PC-9 (cell line): ENCODE measurements at regions not wholly inside any gene's neighbourhood (a gene's known extent, or its start where the extent isn't known, plus 50 kb on each side); places are given as distances from the start of the nearest gene placed in this dataset.

ENCODE experiments used
- EZH2 ChIP-seq: fragments of 200-600 bp; sonication (generic); IDR thresholded peaks from 2 replicates; pipeline ENCODE4 v1.8.0; 2017; ENCODE audit warnings: antibody characterized with exemption, low read depth
- TF ChIP-seq, protein P1 (sequence below): fragments of 200-600 bp; sonication (generic); conservative IDR thresholded peaks from 2 replicates; pipeline ENCODE4 v1.6.1; 2017; ENCODE audit warnings: mixed run types, antibody characterized with exemption, mild to moderate bottlenecking, moderate library complexity

GRCh38 chr20:3306068-3306467 lies 67.1 kb upstream of the SLC4A11 start:
- TF ChIP-seq, protein P1, sequence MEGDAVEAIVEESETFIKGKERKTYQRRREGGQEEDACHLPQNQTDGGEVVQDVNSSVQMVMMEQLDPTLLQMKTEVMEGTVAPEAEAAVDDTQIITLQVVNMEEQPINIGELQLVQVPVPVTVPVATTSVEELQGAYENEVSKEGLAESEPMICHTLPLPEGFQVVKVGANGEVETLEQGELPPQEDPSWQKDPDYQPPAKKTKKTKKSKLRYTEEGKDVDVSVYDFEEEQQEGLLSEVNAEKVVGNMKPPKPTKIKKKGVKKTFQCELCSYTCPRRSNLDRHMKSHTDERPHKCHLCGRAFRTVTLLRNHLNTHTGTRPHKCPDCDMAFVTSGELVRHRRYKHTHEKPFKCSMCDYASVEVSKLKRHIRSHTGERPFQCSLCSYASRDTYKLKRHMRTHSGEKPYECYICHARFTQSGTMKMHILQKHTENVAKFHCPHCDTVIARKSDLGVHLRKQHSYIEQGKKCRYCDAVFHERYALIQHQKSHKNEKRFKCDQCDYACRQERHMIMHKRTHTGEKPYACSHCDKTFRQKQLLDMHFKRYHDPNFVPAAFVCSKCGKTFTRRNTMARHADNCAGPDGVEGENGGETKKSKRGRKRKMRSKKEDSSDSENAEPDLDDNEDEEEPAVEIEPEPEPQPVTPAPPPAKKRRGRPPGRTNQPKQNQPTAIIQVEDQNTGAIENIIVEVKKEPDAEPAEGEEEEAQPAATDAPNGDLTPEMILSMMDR: no peak
- TF ChIP-seq EZH2: no peak
